Fibroblast of mammary gland (primary cell): ENCODE measurements at regions not wholly inside any gene's neighbourhood (a gene's known extent, or its start where the extent isn't known, plus 50 kb on each side); places are given as distances from the start of the nearest gene placed in this dataset.
"Not testable (repeated sequence)": the region's sequence is repeated elsewhere in the genome, so short reads cannot be mapped to it uniquely, and the experiment has no call there.

ENCODE experiments used
- DNase-seq: peaks from one replicate; pipeline ENCODE4 v3.0.0-alpha.2; 2010; ENCODE audit warnings: low read depth
- H3K4me3 ChIP-seq: 2 replicates; pipeline ENCODE4 v1.5.1; 2011; ENCODE audit warnings: low read depth, mild to moderate bottlenecking, low read length, moderate library complexity; ENCODE audit not compliant: control insufficient read depth
- CTCF ChIP-seq: conservative IDR thresholded peaks from 2 replicates; pipeline ENCODE4 v1.5.1; 2011; ENCODE audit warnings: low read depth, low read length, inconsistent platforms; ENCODE audit not compliant: control insufficient read depth, insufficient read depth

- H3K4me3 ChIP-seq, result no peak overlapping the region
- DNase-seq, result no peak
- TF ChIP-seq CTCF, result no peak
Observed at GRCh38 chr14:29391231-29391630, 536.4 kb downstream of the PRKD1 start.

GRCh38 chr14:29391801-29392200 lies 535.8 kb downstream of the PRKD1 start:
- TF ChIP-seq CTCF, result no peak
- H3K4me3 ChIP-seq, result no peak overlapping the region
- DNase-seq, result no peak

GRCh38 chr14:29392287-29392686 lies 535.4 kb downstream of the PRKD1 start:
- TF ChIP-seq CTCF, result no peak
- no peak overlapping the region for H3K4me3 ChIP-seq
- no peak for DNase-seq

- TF ChIP-seq CTCF, result no peak
- DNase-seq, result no peak
- no peak overlapping the region for H3K4me3 ChIP-seq
Observed at GRCh38 chr14:29403091-29403490, 524.6 kb downstream of the PRKD1 start.

- TF ChIP-seq CTCF, result no peak
- no peak for DNase-seq
Observed at GRCh38 chr14:29410581-29410980, 517.1 kb downstream of the PRKD1 start.

GRCh38 chr14:29414931-29415330 lies 512.7 kb downstream of the PRKD1 start:
- not testable (repeated sequence) for DNase-seq, H3K4me3 ChIP-seq

More at GRCh38 chr14:29410581-29410980, 517.1 kb downstream of the PRKD1 start:
- no peak overlapping the region for H3K4me3 ChIP-seq

- no peak for DNase-seq
- TF ChIP-seq CTCF, result no peak
- H3K4me3 ChIP-seq, result no peak overlapping the region
Observed at GRCh38 chr14:29419736-29420135, 507.9 kb downstream of the PRKD1 start.
